ENCODE measurements at regions not wholly inside any gene's neighbourhood (a gene's known extent, or its start where the extent isn't known, plus 50 kb on each side); places are given as distances from the start of the nearest gene placed in this dataset.

DNA sequence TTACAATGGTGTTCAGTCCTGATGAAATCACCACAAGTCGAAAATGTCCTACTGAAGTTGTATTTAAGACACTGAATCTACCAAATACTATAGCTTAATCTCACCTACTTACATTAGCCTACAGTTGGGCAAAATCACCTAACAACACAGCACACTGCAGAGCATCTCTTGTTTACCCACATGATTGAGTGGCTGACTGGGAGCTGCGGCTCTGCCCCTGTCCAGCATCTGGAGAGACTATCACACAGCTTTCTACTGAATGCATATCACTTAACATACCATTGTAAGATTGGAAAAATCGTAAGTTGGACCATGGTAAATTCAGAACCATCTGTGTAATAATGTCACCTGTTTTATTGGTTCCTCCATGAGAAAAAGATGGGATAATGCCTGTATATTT is 1083.2 kb upstream of the PCDH7 start:
- H3K4me3 ChIP-seq = no peak overlapping the region
- intact Hi-C loops (cut with DNase I; ENCODE audit: low total_unique reads) (no loop called here), in situ Hi-C loops (cut with MboI; ENCODE audit: low pct_ligation_motif_present in 1 of 4, low pct_unique_long_range_greater_than_20kb in 1 of 4, low sequenced_read_pairs in 3 of 4) (no loop called here)
- no peaks in the 10 kb centered on the region for H3K9me3 ChIP-seq
- H3K36me3 ChIP-seq = no peaks in the 10 kb centered on the region
- no peak overlapping the region for H3K27ac ChIP-seq
- TF ChIP-seq, protein P1, sequence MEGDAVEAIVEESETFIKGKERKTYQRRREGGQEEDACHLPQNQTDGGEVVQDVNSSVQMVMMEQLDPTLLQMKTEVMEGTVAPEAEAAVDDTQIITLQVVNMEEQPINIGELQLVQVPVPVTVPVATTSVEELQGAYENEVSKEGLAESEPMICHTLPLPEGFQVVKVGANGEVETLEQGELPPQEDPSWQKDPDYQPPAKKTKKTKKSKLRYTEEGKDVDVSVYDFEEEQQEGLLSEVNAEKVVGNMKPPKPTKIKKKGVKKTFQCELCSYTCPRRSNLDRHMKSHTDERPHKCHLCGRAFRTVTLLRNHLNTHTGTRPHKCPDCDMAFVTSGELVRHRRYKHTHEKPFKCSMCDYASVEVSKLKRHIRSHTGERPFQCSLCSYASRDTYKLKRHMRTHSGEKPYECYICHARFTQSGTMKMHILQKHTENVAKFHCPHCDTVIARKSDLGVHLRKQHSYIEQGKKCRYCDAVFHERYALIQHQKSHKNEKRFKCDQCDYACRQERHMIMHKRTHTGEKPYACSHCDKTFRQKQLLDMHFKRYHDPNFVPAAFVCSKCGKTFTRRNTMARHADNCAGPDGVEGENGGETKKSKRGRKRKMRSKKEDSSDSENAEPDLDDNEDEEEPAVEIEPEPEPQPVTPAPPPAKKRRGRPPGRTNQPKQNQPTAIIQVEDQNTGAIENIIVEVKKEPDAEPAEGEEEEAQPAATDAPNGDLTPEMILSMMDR (IDR thresholded peaks at IDR 0.05) = no peak
- TF ChIP-seq POLR2A (IDR thresholded peaks at IDR 0.05) (no peak), POLR2AphosphoS5 (IDR thresholded peaks at IDR 0.05) (no peak), EP300 (IDR thresholded peaks at IDR 0.05; ENCODE audit: low read depth) (no peak)
- H3K27me3 ChIP-seq = no peaks in the 10 kb centered on the region
- DNase-seq = no peak
- 0 to 55% methylated on average over 1 to 3 of the region's 3 CpGs for WGBS, 2 donors (ENCODE audit: low coverage in 1 of 2)
- H3K4me1 ChIP-seq = no peaks in the 10 kb centered on the region

GRCh38 chr4:29653221-29653620 is 1066.9 kb upstream of the PCDH7 start:
- no peaks in the 10 kb centered on the region for H3K9me3 ChIP-seq
- in situ Hi-C loops (cut with MboI; ENCODE audit: low pct_ligation_motif_present in 1 of 4, low pct_unique_long_range_greater_than_20kb in 1 of 4, low sequenced_read_pairs in 3 of 4) = no loop called here
- WGBS, 2 donors (ENCODE audit: low coverage in 1 of 2) = 69 to 76% methylated on average over 2 to 6 of the region's 6 CpGs

GRCh38 chr4:29680644-29681043 is 1039.5 kb upstream of the PCDH7 start:
- Histone ChIP-seq H3K4me3 (no peak overlapping the region), H3K27me3 (no peaks in the 10 kb centered on the region), H3K27ac (no peak overlapping the region), H3K36me3 (no peaks in the 10 kb centered on the region), H3K9me3 (no peaks in the 10 kb centered on the region), H3K4me1 (no peaks in the 10 kb centered on the region)
- TF ChIP-seq EP300 (IDR thresholded peaks at IDR 0.05; ENCODE audit: low read depth) (no peak), POLR2A (IDR thresholded peaks at IDR 0.05) (no peak), POLR2AphosphoS5 (IDR thresholded peaks at IDR 0.05) (no peak)
- TF ChIP-seq, protein P1 (IDR thresholded peaks at IDR 0.05) = no peak
- WGBS, 2 donors (ENCODE audit: low coverage in 1 of 2) = 53 to 67% methylated on average over 1 of the region's 1 CpG
- DNase-seq = no peak
- intact Hi-C loops (cut with DNase I; ENCODE audit: low total_unique reads) = no loop called here
- in situ Hi-C loops (cut with MboI; ENCODE audit: low pct_ligation_motif_present in 1 of 4, low pct_unique_long_range_greater_than_20kb in 1 of 4, low sequenced_read_pairs in 3 of 4) = no loop called here

More at GRCh38 chr4:29653221-29653620, 1066.9 kb upstream of the PCDH7 start:
- TF ChIP-seq EP300 (IDR thresholded peaks at IDR 0.05; ENCODE audit: low read depth) = no peak
- TF ChIP-seq, protein P1 (IDR thresholded peaks at IDR 0.05) = no peak
- no peak for TF ChIP-seq POLR2AphosphoS5 (IDR thresholded peaks at IDR 0.05)
- no peak for TF ChIP-seq POLR2A (IDR thresholded peaks at IDR 0.05)
- intact Hi-C loops (cut with DNase I; ENCODE audit: low total_unique reads) = no loop called here
- Histone ChIP-seq H3K27ac (no peak overlapping the region), H3K4me3 (no peak overlapping the region), H3K4me1 (no peaks in the 10 kb centered on the region), H3K27me3 (no peaks in the 10 kb centered on the region), H3K36me3 (no peaks in the 10 kb centered on the region)
- DNase-seq = no peak

GRCh38 chr4:29704059-29704458 is 1016.1 kb upstream of the PCDH7 start:
- H3K27ac ChIP-seq = no peak overlapping the region
- in situ Hi-C loops (cut with MboI; ENCODE audit: low pct_ligation_motif_present in 1 of 4, low pct_unique_long_range_greater_than_20kb in 1 of 4, low sequenced_read_pairs in 3 of 4) = no loop called here

More at GRCh38 chr4:29704059-29704458, 1016.1 kb upstream of the PCDH7 start:
- H3K4me1 ChIP-seq = no peaks in the 10 kb centered on the region
- no peak overlapping the region for H3K4me3 ChIP-seq
- no peaks in the 10 kb centered on the region for H3K9me3 ChIP-seq
- TF ChIP-seq POLR2A (IDR thresholded peaks at IDR 0.05) (no peak), EP300 (IDR thresholded peaks at IDR 0.05; ENCODE audit: low read depth) (no peak), POLR2AphosphoS5 (IDR thresholded peaks at IDR 0.05) (no peak)
- TF ChIP-seq, protein P1 (IDR thresholded peaks at IDR 0.05) = no peak
- WGBS, 2 donors (ENCODE audit: low coverage in 1 of 2) = 67 to 72% methylated on average over 2 of the region's 2 CpGs
- no peaks in the 10 kb centered on the region for H3K27me3 ChIP-seq
- no peaks in the 10 kb centered on the region for H3K36me3 ChIP-seq
- DNase-seq = no peak
- intact Hi-C loops (cut with DNase I; ENCODE audit: low total_unique reads) = no loop called here
